ENCODE measurements at regions not wholly inside any gene's neighbourhood (a gene's known extent, or its start where the extent isn't known, plus 50 kb on each side); places are given as distances from the start of the nearest gene placed in this dataset.

DNA sequence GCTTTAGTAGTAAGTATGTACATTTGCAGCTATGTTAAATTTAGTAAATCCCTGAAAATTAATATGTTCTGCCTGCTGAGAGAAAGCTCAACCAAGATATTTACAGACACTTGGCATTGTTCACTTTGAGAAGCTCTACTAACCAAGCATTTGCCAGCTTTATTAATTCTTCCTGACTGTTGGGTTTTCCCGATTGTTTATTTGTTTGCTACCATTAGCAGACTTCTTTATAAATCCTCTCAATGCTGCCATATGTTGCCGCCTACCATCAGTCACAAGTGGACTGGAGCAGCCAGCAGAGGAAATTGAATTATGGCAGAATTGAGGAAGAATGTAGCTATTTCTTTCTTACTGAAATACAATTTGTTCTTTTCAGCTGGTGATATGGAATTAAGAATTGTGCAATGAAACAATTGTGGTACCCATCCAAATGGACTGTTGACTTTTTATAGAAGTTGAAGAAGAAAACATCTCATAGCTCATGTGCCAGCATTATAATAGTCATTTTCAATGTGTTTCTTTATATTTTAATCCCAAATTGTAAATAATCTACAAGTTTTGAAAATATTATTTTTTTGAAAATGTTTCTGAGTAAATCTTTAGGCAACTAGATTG, 588.7 kb upstream of the CDH6 start:
- Histone ChIP-seq H3K4me3 (no peak overlapping the region), H3K27ac (no peak overlapping the region), H3K4me1 (no peaks in the 10 kb centered on the region), H3K9me3 (no peaks in the 10 kb centered on the region), H3K36me3 (no peaks in the 10 kb centered on the region), H3K27me3 (no peaks in the 10 kb centered on the region)
- DNase-seq (ENCODE audit: low spot score in 2 of 2), result no peak
- 91% methylated on average over 2 of the region's 2 CpGs for WGBS
- no peak for TF ChIP-seq POLR2AphosphoS5 (IDR thresholded peaks at IDR 0.05)
- no peak for TF ChIP-seq POLR2A (IDR thresholded peaks at IDR 0.05)
- no peak for TF ChIP-seq EP300 (IDR thresholded peaks at IDR 0.05)
- TF ChIP-seq, protein P1, sequence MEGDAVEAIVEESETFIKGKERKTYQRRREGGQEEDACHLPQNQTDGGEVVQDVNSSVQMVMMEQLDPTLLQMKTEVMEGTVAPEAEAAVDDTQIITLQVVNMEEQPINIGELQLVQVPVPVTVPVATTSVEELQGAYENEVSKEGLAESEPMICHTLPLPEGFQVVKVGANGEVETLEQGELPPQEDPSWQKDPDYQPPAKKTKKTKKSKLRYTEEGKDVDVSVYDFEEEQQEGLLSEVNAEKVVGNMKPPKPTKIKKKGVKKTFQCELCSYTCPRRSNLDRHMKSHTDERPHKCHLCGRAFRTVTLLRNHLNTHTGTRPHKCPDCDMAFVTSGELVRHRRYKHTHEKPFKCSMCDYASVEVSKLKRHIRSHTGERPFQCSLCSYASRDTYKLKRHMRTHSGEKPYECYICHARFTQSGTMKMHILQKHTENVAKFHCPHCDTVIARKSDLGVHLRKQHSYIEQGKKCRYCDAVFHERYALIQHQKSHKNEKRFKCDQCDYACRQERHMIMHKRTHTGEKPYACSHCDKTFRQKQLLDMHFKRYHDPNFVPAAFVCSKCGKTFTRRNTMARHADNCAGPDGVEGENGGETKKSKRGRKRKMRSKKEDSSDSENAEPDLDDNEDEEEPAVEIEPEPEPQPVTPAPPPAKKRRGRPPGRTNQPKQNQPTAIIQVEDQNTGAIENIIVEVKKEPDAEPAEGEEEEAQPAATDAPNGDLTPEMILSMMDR (IDR thresholded peaks at IDR 0.05), result no peak

DNA sequence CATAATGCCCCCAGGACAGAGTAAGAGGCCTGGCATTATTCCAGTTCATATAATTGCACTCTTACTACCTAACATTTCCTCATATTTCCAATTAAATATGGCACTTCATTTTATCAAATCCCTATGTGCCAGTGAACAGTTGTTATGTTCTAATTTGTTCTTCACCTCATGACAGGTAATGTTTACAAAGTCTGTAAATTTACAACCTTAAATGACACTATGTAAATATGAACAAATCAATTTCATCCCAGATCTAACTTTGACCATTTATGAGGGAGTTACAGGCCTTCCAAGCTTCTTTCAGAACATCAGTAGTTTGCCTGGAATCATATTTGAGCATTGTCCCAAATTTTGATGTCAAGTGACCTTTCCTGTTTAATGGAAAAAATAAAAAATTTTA, 592.6 kb upstream of the CDH6 start:
- Histone ChIP-seq H3K27ac (no peak overlapping the region), H3K9me3 (no peaks in the 10 kb centered on the region), H3K4me1 (no peaks in the 10 kb centered on the region), H3K36me3 (no peaks in the 10 kb centered on the region), H3K4me3 (no peak overlapping the region), H3K27me3 (no peaks in the 10 kb centered on the region)
- no peak for TF ChIP-seq POLR2AphosphoS5 (IDR thresholded peaks at IDR 0.05)
- TF ChIP-seq POLR2A (IDR thresholded peaks at IDR 0.05), result no peak
- TF ChIP-seq, protein P1 (IDR thresholded peaks at IDR 0.05), result no peak
- no peak for TF ChIP-seq EP300 (IDR thresholded peaks at IDR 0.05)
- DNase-seq (ENCODE audit: low spot score in 2 of 2), result no peak

DNA sequence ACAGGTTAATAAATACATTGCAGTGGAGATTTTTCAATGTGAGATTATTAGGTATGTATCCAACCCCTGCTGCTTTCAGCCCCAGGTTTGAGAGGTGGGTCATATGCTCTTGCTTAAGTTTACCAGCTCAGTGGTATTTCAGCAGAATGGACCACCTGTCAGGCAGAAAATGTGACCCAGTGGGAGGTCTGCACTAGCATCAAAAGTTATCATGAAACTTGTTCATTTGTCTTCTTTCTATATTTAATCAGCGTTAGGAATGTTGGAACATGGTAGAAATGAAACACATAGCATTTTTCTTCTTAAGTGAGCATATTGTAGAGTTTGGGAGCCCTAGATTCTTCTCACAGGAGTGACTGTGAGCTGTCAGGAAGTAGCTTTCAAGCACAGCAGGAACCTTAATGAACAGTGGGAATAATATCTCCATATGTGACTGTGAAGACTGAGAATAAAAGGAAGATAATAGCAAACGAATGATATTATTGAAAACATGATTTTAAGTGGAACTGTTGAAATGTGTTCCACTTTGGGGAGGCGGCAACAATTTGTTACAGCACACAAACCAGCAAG, 596.9 kb upstream of the CDH6 start:
- 68% methylated on average over 3 of the region's 3 CpGs for WGBS
- no peaks in the 10 kb centered on the region for H3K9me3 ChIP-seq
- H3K4me3 ChIP-seq, result no peak overlapping the region
- no peak overlapping the region for H3K27ac ChIP-seq
- H3K4me1 ChIP-seq, result no peaks in the 10 kb centered on the region
- no peaks in the 10 kb centered on the region for H3K36me3 ChIP-seq
- no peak for DNase-seq (ENCODE audit: low spot score in 2 of 2)
- TF ChIP-seq POLR2AphosphoS5 (IDR thresholded peaks at IDR 0.05) (no peak), EP300 (IDR thresholded peaks at IDR 0.05) (no peak), POLR2A (IDR thresholded peaks at IDR 0.05) (no peak)
- TF ChIP-seq, protein P1 (IDR thresholded peaks at IDR 0.05), result no peak
- no peaks in the 10 kb centered on the region for H3K27me3 ChIP-seq

DNA sequence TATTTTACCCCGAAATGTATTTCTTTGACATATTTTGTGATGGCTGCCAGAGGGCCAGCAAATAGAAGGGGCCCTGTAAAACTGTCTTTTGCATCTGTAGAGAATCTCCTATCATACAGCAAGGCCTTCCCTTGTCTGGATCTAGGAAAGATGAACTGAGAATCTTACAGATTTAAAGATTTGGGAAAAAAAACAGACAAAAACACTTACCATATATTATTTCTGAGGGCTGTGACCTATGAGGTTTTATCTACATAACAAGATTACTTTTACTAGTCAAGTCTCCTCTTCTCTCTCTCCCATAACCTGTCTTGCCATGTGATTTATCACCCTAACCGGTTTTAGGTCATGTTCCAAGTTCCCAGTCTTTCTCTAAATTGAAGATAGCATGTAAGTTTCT, 599.2 kb upstream of the CDH6 start:
- Histone ChIP-seq H3K27ac (no peak overlapping the region), H3K9me3 (no peaks in the 10 kb centered on the region), H3K36me3 (no peaks in the 10 kb centered on the region), H3K27me3 (no peaks in the 10 kb centered on the region), H3K4me1 (no peaks in the 10 kb centered on the region), H3K4me3 (no peak overlapping the region)
- no peak for DNase-seq (ENCODE audit: low spot score in 2 of 2)
- WGBS, result 63% methylated on average over 2 of the region's 2 CpGs
- TF ChIP-seq POLR2A (IDR thresholded peaks at IDR 0.05) (no peak), EP300 (IDR thresholded peaks at IDR 0.05) (no peak), POLR2AphosphoS5 (IDR thresholded peaks at IDR 0.05) (no peak)
- TF ChIP-seq, protein P1 (IDR thresholded peaks at IDR 0.05), result no peak

DNA sequence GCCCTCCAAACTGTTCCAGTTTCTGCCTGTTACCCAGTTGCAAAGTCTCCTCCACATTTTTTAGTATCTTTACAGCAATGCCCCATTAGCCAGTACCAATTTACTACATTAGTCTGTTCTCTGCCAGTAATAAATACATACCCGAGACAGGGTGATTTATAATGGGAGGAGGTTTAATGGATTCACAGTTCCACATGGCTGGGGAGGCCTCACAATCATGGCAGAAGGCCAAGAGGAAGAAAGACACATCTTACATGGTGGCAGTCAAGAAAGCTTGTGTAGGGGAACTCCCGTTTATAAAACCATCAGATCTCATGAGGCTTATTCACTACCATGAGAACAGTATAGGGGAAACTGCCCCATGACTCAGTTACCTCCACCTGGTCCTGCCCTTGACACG, 600.7 kb upstream of the CDH6 start:
- no peaks in the 10 kb centered on the region for H3K27me3 ChIP-seq
- TF ChIP-seq POLR2A (IDR thresholded peaks at IDR 0.05), result no peak
- no peak for TF ChIP-seq EP300 (IDR thresholded peaks at IDR 0.05)
- no peak for TF ChIP-seq POLR2AphosphoS5 (IDR thresholded peaks at IDR 0.05)
- TF ChIP-seq, protein P1 (IDR thresholded peaks at IDR 0.05), result no peak
- H3K9me3 ChIP-seq, result no peaks in the 10 kb centered on the region
- WGBS, result 72% methylated on average over 3 of the region's 3 CpGs
- no peak overlapping the region for H3K4me3 ChIP-seq
- H3K36me3 ChIP-seq, result no peaks in the 10 kb centered on the region
- H3K27ac ChIP-seq, result no peak overlapping the region
- DNase-seq (ENCODE audit: low spot score in 2 of 2), result no peak
- H3K4me1 ChIP-seq, result no peaks in the 10 kb centered on the region
